NCI-H748 (cell line): ENCODE measurements at regions not wholly inside any gene's neighbourhood (a gene's known extent, or its start where the extent isn't known, plus 50 kb on each side); places are given as distances from the start of the nearest gene placed in this dataset.

Experiments
- DNase-seq: peaks from one replicate; lab custom pipeline; 2025; ENCODE audit not compliant: unreplicated experiment; lab: John Stamatoyannopoulos, UW

DNA sequence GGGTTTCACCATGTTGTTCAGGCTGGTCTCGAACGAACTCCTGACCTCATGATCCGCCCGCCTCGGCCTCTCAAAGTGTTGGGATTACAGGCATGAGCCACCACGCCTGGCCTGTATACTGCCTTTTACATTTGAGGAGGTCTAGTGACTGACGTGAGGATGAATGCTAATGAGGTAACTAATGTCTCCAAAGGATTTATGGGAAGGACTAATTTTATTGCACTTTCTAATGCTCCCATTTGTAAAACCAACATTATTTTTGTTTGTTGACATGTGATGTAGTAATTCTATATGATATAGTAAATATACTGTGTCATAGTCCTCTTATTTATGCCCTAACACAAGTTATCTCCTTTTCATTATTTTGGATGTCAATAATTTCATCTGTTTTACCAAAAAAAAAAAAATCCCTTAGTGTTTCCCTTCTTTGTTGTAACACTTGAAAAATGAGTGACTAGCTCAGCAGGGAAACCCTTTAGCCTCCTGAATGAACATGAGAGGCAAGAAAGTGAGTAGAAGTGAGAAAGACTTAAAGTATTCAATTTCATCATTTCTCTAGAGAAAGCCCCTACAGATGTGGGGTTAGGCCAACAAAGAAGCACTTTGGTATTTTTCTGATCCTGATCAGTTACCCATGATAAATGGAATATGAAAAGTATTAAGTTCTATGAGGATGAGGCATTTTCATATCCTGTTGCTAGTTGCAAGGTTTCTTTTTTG lies 596.9 kb upstream of the PCDH15 start:
- DNase-seq = peak; percentile 52

DNA sequence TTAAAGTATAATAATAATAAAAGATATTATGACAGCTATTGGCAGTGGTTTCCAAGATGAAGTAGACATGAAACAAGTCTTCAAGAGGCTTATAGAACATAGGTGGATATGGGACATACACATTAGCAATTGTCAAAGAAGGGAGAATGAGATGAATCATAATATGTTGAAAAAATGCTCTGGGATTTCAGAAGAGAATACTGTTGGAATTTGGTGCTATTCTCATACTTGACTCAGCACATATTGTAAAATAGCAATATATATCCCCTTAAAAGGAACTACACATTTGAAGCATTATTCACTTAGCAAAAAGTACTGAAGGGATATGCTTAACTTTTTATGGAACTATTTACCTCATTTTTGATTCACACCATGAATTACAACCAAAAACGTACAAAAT lies 577.2 kb upstream of the PCDH15 start:
- DNase-seq = no peak

DNA sequence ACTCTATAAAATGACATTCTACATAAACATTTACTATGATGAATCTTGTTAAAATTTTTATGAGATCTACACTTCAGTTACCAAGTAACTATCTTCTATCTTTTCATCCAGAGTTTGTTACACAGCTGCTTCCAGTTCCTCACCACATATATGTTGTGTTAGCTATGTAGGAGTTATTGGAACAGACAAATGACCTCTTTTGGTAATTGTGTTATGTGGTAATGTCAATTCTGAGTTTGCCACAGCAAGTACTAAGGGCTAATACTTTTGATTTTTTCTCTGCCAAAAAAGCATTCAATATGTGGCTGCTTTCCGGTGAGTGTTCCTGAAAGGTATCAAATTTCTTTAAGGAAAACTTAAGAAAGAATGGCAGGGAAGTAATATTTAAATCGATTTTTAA lies 573.9 kb upstream of the PCDH15 start:
- no peak for DNase-seq

DNA sequence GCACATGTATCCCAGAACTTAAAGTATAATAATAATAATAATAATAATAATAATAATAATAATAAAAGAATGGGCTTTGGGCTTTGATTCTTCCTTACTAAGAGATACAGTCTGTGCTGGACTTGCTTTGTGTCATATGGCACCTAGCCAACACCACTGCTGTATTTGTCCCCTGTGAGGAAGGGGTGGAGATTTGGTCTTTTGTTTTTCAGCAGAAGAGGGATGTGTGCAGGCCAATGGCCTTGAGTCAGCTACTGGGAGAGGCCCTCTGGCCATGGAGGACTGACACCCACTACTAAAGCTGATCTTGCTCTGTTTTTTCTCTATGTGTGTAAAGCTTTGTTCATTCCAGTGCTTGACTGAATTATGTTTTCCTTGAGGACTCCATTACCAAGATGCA lies 573.0 kb upstream of the PCDH15 start:
- peak; percentile 86 for DNase-seq

DNA sequence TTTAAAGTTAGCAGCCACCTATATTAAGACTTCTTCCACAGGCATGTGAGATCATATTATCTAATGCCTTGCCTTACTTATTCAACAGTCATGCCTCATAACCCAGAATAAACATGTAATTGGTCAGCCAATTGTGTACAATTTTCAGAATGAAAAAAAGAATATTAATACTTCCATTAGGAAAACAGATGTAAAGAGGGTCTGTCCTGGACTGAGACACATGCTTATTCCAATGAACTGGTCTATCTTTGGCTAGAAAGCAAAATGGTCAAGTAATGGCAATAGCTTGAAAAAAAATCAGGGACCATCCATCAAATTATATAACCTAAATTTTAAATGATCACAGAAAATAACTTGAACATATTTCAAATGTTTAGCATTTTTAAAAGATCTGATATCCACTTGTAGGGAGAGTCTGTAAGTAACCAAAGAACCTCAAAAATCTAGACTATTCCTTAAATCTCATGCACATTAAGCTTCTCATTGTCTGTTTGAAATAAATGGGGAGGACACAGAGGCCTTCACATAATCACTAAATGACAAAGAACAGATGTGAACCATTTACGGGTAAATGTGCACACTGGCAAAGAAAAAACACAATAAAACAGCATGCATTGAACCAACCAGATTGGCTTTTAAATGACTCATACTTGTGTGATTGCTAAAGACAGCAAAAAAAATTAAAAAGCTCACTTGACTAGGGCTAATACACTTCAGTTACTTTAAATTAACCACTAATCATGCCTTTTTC lies 568.8 kb upstream of the PCDH15 start:
- DNase-seq = peak; percentile 77

DNA sequence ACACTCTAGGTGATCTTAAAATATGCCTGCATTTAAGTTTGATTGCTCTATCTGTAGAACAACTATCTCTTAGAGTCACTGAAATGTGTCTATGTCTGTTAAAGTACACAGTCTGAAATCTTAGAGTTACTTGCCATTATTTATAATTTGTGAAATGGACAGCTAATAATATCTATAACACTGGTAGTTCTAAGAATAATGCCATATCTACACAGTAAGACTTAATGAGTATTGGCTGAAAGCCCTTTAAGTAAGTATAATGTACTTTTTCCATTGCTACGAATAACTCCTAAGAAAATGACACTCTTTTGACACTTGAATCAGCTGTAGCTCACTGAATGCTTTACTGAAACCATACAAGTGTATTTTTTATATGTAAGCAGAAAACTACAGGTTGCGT lies 567.4 kb upstream of the PCDH15 start:
- DNase-seq = no peak

DNA sequence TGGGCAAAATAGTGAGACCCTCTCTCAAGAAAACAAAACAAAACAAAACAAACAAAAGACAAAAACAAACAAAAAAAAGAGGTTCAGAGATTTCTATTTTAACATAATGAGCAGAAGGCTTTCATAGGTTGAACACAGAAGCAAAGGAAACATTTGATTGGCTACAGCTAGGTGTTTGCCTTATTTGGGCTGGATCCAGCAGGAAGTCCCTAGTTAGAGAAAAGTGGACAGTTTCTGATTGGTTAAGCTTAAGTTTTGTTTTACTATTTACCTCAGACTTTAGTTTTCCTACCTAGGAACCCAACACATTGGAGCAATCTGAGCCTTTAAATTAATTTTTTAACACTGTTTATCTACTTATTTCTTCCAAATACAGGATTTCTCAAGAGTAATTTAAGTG lies 566.5 kb upstream of the PCDH15 start:
- DNase-seq = no peak

DNA sequence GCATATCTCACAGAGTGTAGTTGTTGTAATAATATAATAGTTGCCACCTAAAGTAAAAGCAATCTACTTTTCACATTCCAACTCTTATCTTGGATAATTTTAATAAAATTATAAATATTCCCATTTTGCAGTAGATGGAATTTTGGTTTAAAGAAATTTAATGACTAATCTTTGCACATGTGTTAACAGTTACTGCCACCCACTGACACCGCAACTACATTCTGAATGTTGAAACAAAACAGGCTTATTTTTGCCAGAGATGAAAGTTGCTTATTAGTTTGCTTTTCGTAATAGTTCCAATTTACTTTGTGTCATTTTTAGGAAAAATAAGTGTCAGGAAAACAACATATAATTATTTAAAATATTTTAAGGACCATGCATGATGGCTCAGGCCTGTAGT lies 557.5 kb upstream of the PCDH15 start:
- DNase-seq = no peak

DNA sequence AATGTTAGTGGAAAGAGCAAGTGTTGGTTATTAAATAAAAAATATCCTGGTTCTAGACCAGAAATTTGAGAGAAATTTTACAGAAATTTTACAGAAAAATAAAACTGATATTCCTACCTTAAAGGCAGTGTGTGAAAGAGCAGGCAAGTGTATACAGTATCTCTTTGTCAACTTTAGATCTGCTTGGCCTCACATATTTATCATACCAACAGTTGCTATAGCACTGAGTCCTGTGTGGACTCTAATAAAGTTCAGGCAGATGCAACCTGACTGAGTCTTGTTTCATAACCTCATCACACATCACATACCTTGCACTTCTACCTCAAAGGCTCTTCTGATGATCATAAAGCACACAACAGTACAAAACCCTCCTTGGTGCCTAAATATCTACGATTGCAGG lies 552.4 kb upstream of the PCDH15 start:
- DNase-seq = no peak

DNA sequence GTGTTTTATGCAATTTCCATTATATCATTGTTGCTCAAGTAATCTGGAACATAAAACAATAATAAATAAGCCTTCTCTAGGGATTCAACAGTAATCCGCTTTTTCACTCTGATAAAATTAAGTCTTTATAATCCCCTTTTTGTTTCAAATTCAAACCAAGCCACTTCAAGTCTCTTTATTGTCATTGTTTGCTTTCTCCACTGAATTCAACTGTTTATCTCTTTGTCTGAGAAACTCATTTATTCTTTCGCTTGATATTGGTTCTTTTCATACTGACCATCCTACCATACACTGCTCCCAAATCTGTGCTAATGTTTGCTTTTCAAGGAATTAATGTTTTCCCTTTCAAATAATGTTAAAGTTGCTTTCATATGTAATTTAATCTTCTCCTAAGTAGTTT lies 550.4 kb upstream of the PCDH15 start:
- DNase-seq = peak; percentile 35

DNA sequence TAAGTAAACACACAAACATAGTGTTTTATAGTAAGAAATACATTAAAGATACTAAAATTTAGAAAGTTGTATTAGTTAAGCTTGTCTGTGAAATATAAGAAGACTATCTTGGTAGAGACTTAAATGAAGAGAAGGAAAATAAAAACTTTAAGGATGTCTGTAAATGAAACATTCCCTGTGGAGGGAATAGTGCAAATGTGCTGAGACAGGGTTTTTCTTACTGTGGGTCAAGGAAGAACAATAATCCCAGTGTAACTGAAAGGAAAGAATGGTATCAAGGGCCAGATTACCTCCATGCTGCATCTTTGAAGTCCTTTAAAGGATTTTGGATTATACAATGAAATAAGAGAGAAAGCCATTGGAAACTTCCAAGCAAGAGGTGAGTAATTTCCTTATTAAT lies 547.5 kb upstream of the PCDH15 start:
- no peak for DNase-seq

DNA sequence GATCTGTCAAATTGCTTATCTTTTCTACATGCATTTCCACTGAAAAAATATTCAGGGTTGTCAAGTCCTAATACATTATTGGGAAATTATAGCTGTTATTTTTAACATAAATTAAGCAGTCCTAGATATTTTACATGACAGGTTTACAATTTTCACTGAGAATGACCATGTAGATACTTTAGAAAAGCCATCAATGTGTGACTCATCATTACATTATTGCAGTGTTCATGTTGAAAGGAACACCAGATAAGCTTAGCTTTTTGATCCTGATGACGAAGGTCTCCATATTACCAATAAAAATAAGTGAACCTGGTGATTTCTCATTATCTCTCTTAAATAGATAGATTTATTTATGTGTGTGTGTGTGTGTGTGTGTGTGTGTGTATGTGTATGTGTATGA lies 529.5 kb upstream of the PCDH15 start:
- no peak for DNase-seq

DNA sequence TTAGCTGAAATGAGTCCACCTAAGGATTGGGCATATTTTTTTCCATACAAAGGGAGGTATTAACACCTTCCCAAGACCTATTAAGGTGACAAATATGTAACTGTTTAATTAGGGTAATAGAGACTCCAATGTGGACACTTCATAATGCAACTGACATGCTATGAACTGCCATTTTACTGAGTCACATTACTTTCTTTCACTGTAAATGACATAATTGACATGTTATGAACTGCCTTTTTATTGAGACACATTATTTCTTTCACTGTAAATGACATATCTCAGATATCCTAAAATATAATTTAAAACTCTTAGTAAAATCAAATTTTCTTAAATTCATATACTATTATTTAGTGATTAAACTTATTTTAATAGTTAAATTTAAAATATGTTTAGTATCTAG lies 528.8 kb upstream of the PCDH15 start:
- DNase-seq = peak; percentile 26

DNA sequence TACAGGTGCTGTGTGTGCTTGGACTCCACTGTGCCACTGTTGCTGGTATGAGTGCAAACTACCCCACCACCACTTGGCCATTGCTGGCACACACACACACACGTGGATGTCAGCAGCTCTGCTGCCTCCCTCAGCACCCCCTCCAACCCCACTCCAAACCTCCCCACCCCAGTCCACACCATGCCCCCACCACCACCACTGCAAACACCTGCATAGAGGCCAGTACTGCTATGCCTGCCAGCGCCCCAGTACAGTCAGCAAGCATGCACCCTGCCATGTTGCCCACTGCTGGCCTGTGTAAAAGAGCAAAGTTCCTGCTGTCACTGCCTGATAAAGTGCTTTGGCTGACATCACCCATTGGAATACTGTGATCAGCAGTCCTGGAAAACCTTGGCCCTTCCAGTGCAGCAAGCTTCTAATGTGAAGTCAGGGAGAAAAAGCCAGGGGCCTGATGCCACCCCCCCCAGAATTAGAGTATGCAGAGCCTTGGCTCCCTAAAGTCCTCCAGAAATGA lies 519.2 kb upstream of the PCDH15 start:
- no peak for DNase-seq

DNA sequence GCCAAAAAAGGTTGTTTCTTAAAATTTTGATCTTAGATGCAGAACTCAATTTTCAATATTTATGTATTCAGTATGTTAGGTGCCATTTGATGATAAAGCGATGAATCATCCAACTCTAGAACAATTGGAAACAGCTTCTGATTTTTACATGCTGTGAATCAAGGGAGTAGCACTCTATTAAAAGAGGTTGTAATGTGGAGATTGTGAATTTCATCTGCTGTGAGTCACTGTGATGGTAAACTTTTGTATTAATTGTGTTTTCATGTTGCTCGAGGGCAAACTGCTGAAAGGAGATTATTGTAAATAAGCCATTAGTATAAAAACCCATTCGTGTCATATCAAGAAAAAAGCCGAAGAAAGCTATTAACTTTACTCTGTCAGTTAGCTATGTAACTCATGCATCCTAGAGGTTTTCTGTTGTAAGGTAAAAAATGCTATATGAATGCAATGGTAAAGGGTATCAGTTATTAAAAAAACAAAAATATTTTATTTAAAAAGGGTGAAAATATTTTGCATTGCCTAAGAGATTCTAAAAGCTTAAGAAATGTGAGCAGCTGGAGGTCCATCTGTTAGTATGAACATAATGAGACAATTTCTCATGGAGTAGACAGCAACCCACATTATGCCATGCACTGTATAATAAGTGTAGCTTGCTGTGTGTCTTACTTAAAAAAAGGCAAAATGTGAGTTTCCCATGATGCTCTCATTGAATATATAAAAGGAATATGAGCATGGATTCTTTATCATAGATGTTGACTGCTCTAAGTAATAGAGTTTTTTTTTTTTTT lies 511.0 kb upstream of the PCDH15 start:
- no peak for DNase-seq

DNA sequence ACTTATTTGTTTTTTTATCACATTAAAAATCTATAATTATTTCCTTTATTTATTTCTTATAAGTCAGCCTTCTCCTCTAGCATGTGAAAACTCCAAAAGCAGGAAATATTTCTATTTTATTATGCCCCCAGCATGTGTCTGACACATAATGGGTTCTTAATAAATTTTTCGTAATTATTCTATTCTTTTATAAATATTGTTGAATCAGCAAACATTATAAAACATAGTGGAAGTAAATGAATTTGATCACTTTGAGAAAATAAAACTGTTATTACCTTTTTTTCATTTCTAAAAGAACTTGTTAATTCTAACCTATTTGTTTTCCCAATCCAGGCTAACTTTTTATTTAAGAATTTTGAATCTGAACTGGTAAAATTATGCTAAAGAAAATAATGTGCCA lies 509.1 kb upstream of the PCDH15 start:
- no peak for DNase-seq

DNA sequence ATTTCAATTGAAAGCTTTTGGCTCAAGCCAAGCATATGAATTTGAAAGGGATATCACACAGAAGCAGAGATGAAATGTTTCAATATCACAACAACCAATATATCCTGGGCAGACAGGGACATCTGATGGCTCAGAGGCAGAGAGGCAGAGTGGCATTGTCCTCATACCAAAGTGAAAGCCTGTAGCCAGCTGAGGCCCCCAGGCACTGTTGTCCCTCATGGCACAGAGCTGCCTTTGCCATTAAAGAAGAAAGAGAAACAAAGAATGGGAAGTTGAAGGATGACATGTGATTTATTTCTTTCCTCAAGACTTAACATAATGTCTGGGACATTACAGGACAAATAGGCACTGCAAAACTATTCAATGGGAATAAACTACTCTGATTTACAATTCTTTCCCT lies 504.3 kb upstream of the PCDH15 start:
- DNase-seq = no peak

DNA sequence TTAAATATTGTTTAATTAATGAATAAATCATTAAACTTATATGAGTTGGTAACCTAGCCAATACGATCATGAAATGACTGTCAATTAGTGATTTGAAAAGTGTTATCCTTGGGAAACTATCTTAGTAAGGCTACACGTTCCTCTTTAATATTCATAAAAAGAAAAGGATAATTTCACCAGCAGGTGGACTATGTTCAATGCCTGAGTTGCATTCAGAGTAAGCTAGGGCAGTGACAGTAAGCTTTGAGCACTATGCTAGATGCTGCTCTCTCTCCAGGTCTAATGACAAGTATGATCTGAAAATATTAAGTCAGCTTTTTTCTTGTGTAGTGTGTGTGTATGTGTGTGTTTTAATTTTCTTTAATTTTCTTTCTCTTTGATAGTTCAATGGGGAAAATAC lies 486.3 kb upstream of the PCDH15 start:
- DNase-seq = peak; percentile 5

DNA sequence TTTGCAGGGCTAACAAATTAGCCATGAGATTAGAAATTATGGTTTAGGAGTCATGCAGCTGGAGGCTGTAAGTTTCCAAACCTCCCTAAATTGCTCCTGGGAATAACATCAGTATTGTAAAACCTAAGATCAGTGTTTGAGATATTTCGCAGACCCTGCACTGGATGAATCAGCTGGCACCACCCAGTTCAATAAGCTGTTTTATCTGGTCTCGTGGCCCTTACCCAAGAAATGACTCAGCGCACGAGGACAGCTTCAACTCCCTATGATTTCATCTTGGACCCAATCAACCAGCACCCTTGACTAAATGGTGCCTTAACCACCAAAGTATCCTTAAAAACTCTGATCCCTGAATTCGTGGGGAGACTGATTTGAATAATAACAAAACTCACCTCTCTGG lies 482.0 kb upstream of the PCDH15 start:
- DNase-seq = no peak

DNA sequence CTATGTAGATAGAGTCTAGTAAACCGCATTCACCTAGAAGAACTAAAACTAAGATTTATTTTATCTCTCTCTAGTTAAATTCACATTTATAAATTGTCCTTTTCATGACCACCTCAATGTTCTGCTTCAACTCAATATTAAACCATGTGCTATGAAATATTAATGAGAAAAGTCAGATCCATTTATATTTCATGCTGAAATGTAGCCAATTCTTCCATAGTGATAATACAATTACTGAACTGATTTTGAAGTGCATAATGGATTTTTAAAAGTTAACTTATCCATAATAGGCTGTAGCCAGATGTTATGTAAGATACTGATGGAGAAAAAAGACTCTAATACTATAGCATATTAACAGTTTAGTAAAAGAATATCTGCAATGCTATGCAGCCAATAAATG lies 479.7 kb upstream of the PCDH15 start:
- DNase-seq = no peak

DNA sequence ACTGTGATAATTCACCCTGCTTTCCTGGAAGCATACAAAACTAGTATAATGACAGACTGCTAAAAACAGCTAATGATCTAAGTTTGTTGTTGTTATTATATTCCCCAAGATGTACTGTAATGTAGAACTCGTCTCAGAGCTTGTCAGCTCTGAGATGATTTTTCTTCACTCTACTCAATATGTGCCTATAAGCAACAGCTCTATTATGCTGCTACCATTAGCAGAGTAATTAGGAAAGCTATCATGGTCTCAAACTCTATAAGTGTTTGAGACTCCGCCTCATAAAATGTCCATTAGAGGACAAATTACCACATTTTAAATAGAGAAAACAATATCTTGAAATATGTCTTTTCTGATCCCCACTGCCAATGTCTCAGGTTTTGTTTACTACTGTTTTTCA lies 476.5 kb upstream of the PCDH15 start:
- DNase-seq = peak; percentile 70

DNA sequence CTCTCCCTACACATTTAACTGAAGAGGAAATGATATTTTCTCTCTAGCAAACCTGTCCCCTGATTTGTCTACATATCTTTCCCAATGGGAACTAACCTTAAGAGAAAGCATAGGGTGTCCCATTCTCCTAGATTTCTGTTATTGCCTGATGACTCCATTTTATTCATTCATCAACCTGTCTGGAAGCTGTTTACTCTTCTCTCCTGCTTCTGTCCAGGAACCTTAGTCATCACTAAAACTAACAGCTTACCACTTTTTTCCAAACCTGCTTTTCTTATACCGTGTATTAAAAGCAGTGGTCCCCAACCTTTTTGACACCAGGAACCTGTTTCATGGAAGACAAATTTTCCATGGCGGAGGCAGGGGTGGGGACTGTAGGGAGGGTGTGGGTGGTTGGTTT lies 473.3 kb upstream of the PCDH15 start:
- no peak for DNase-seq
